ENCODE measurements at regions not wholly inside any gene's neighbourhood (a gene's known extent, or its start where the extent isn't known, plus 50 kb on each side); places are given as distances from the start of the nearest gene placed in this dataset.

DNA sequence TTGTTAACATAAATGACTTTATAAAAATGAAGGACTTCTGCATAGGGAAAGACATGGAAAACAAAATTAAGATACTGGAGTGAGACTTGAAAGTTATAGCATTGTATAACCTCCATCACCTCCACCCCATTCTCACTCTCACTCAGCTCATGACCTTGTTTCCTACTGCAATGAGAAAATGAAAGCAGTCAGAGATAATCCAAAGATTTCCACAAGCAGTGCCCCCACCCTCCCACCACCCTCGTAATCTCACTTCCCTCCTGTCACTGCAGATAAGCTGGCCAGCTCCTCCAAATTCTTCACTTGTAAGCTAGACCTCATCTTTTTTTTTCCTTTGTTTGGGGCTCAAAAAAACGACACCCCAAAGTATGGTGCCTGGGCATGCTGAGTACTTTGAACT, 52.9 kb upstream of the PROKR2 start:
- TF ChIP-seq CTCF (conservative IDR thresholded peaks at IDR 0.05 in 1 of 2, IDR thresholded peaks at IDR 0.05 in 1 of 2; ENCODE audit: extremely low read depth in 1 of 2, insufficient read depth in 1 of 2, low read depth in 1 of 2, low read length in 2 of 2), result no peak
- no peak for TF ChIP-seq EZH2 (IDR thresholded peaks at IDR 0.05; ENCODE audit: borderline replicate concordance, low read length)
